Suprapubic skin (tissue), 4 donors: ENCODE measurements at regions not wholly inside any gene's neighbourhood (a gene's known extent, or its start where the extent isn't known, plus 50 kb on each side); places are given as distances from the start of the nearest gene placed in this dataset.
"Not testable (repeated sequence)": the region's sequence is repeated elsewhere in the genome, so short reads cannot be mapped to it uniquely, and the experiment has no call there.

ENCODE experiments used
- CTCF ChIP-seq, 2 donors: fragments of 200-600 bp in 1 of 2; fragments of 450-650 bp in 1 of 2; sonication (generic) in 1 of 2; IDR thresholded peaks; one replicate each; pipeline ENCODE4 v1.5.1; 2016 to 2019; ENCODE audit warnings: antibody characterized with exemption in 2 of 2, mild to moderate bottlenecking in 1 of 2, moderate library complexity in 1 of 2
- EP300 ChIP-seq: sonication (generic); formaldehyde crosslinking; IDR thresholded peaks from one replicate; pipeline ENCODE4 v1.6.1; 2017; ENCODE audit warnings: antibody characterized with exemption
- POLR2A ChIP-seq, 2 donors: fragments of 450-650 bp; IDR thresholded peaks; one replicate each; pipeline ENCODE4 v1.6.1; 2017; ENCODE audit warnings: antibody characterized with exemption in 2 of 2, mild to moderate bottlenecking in 2 of 2, moderate library complexity in 2 of 2
- POLR2AphosphoS5 ChIP-seq, 3 donors: sonication (generic); formaldehyde crosslinking; IDR thresholded peaks; one replicate each; pipeline ENCODE4 v1.6.1; 2017; ENCODE audit warnings: antibody characterized with exemption in 3 of 3

- not testable (repeated sequence) for TF ChIP-seq CTCF (IDR thresholded peaks at IDR 0.05); POLR2A (IDR thresholded peaks at IDR 0.05); POLR2AphosphoS5 (IDR thresholded peaks at IDR 0.05); EP300
These were observed 173.7 kb upstream of the TPTE start for GRCh38 chr21:10347675-10348074.
